Mesenchymal stem cell (in vitro differentiated cells and primary cell): ENCODE measurements at regions not wholly inside any gene's neighbourhood (a gene's known extent, or its start where the extent isn't known, plus 50 kb on each side); places are given as distances from the start of the nearest gene placed in this dataset.

Experiments
- DNase-seq: peaks from one replicate; pipeline ENCODE4 v3.0.0-alpha.2; 2013
- H2AFZ ChIP-seq: one replicate; pipeline ENCODE4 v1.6.1; 2013; ENCODE audit warnings: low read depth, mild to moderate bottlenecking, control low read depth, inconsistent platforms, low read length, moderate library complexity
- H2AK5ac ChIP-seq: 2 replicates; pipeline ENCODE4 v1.6.1; 2013; ENCODE audit warnings: low read length, moderate library complexity, mild to moderate bottlenecking, inconsistent platforms; ENCODE audit not compliant: severe bottlenecking
- H2BK120ac ChIP-seq: one replicate; pipeline ENCODE4 v1.6.1; 2013; ENCODE audit warnings: low read depth, mild to moderate bottlenecking, inconsistent platforms, low read length, moderate library complexity
- H2BK12ac ChIP-seq, 2 experiments: one replicate each; pipeline ENCODE4 v1.6.1; 2013; ENCODE audit warnings: inconsistent platforms in 2 of 2, low read length in 2 of 2, mild to moderate bottlenecking in 2 of 2, moderate library complexity in 2 of 2, control low read depth in 1 of 2
- H2BK15ac ChIP-seq: one replicate; pipeline ENCODE4 v1.6.1; 2013; ENCODE audit warnings: mild to moderate bottlenecking, low read depth, inconsistent platforms; ENCODE audit not compliant: poor library complexity, severe bottlenecking
- H2BK5ac ChIP-seq: 2 replicates; pipeline ENCODE4 v1.6.1; 2013; ENCODE audit warnings: low read depth, mild to moderate bottlenecking, low read length, control low read depth, inconsistent platforms; ENCODE audit not compliant: poor library complexity, severe bottlenecking
- H3K14ac ChIP-seq, 2 experiments: one replicate each; pipeline ENCODE4 v1.6.1; 2013; ENCODE audit warnings: inconsistent platforms in 2 of 2, low read length in 2 of 2, control low read depth in 1 of 2, mild to moderate bottlenecking in 1 of 2, moderate library complexity in 1 of 2
- H3K18ac ChIP-seq, 2 experiments: one replicate each; pipeline ENCODE4 v1.6.1; 2013; ENCODE audit warnings: inconsistent platforms in 2 of 2, low read length in 2 of 2, control low read depth in 1 of 2, low read depth in 1 of 2, mild to moderate bottlenecking in 1 of 2
- H3K23ac ChIP-seq, 2 experiments: one replicate each; pipeline ENCODE4 v1.6.1; 2013; ENCODE audit warnings: inconsistent platforms in 2 of 2, low read length in 2 of 2, mild to moderate bottlenecking in 2 of 2, moderate library complexity in 2 of 2, control low read depth in 1 of 2
- H3K27ac ChIP-seq: 2 replicates; pipeline ENCODE4 v1.5.1; 2013; ENCODE audit warnings: mild to moderate bottlenecking, moderate library complexity, low read length, control low read depth, inconsistent platforms; ENCODE audit not compliant: poor library complexity, severe bottlenecking
- H3K27me3 ChIP-seq, 2 experiments: 2 replicates each; pipeline versions ENCODE4 v1.6.1 to v1.7.0; 2013; ENCODE audit warnings: low read length in 2 of 2, mild to moderate bottlenecking in 2 of 2, moderate library complexity in 2 of 2, control low read depth in 1 of 2, inconsistent platforms in 1 of 2; ENCODE audit not compliant: control insufficient read depth in 1 of 2, insufficient read depth in 1 of 2
- H3K36me3 ChIP-seq, 2 experiments: 2 replicates each; pipeline versions ENCODE4 v1.6.1 to v1.7.0; 2013; ENCODE audit warnings: low read length in 2 of 2, control low read depth in 1 of 2, inconsistent platforms in 1 of 2, low read depth in 1 of 2, mild to moderate bottlenecking in 1 of 2; ENCODE audit not compliant: insufficient read depth in 2 of 2, control insufficient read depth in 1 of 2
- H3K4ac ChIP-seq, 2 experiments: one replicate each; pipeline ENCODE4 v1.6.1; 2013; ENCODE audit warnings: inconsistent platforms in 2 of 2, low read length in 2 of 2, mild to moderate bottlenecking in 2 of 2, moderate library complexity in 2 of 2, control low read depth in 1 of 2, low read depth in 1 of 2
- H3K4me1 ChIP-seq: 2 replicates; pipeline ENCODE4 v1.6.1; 2013; ENCODE audit warnings: low read depth, low read length, control low read depth; ENCODE audit not compliant: control insufficient read depth, insufficient read depth
- H3K4me2 ChIP-seq: 2 replicates; pipeline ENCODE4 v1.6.1; 2013; ENCODE audit warnings: low read length, mild to moderate bottlenecking, inconsistent platforms; ENCODE audit not compliant: poor library complexity, severe bottlenecking
- H3K4me3 ChIP-seq, 2 experiments: 2 replicates each; pipeline versions ENCODE4 v1.5.1 to v1.7.0; 2013; ENCODE audit warnings: low read length in 2 of 2, mild to moderate bottlenecking in 2 of 2, control low read depth in 1 of 2, low read depth in 1 of 2; ENCODE audit not compliant: insufficient read depth in 1 of 2
- H3K79me1 ChIP-seq: replicated peaks from 2 replicates; pipeline ENCODE4 v1.6.1; 2013; ENCODE audit warnings: mild to moderate bottlenecking, control low read depth, low read length, inconsistent platforms; ENCODE audit not compliant: poor library complexity, severe bottlenecking
- H3K9ac ChIP-seq: 2 replicates; pipeline ENCODE4 v1.7.0; 2013; ENCODE audit warnings: mild to moderate bottlenecking, low read length, moderate library complexity
- H3K9me3 ChIP-seq: 2 replicates; pipeline ENCODE4 v1.7.0; 2013; ENCODE audit warnings: mild to moderate bottlenecking, low read length; ENCODE audit not compliant: control insufficient read depth
- H4K8ac ChIP-seq: one replicate; pipeline ENCODE4 v1.6.1; 2013; ENCODE audit warnings: inconsistent platforms, mild to moderate bottlenecking, low read length, moderate library complexity
- H4K91ac ChIP-seq: one replicate; pipeline ENCODE4 v1.6.1; 2013; ENCODE audit warnings: mild to moderate bottlenecking, low read length, inconsistent platforms
- WGBS: methylation state at CpG from one replicate; pipeline ENCODE4 v1.1.7; 2013; ENCODE audit warnings: mixed read lengths; 5-methylcytosine and 5-hydroxymethylcytosine counted together

DNA sequence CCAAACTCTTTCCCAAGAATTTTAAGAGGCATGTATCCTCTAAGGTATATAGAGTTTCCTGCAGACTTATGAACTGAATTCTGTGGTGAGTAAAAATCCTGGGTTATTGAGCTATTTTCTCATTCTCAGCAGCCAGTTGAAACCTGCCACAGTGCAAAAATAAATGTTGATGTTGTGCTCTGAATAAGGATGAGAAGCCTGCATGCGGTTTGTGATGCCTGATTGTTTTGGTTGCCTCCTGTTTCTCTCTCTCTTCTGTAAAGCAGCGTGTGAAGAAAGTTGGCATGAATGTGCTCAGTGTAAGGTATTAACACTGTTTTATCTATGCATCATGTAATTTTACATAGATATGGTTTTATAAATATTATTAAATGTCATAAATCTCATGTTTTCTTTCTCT, 452.6 kb downstream of the CDH2 start:
- no peak overlapping the region for H3K23ac ChIP-seq

DNA sequence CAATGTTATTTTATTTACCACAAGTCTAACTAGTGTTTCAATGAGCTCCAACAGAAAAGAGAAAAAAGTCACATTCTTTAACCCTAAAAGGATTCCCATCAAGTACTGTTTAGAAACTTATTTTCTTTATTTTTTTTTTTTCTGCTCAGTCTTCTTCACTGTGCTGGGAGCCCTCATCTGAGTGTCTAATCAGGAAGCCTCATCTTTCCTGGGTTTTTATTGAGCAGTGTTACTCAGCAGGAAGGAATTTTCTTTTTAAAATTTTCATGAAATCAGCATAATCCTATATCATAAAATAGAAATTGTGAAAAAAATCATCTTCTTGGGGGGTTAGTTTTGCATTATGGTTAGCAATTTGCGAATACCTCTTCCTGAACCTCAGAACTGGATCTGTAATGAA, 453.8 kb downstream of the CDH2 start:
- H3K4me2 ChIP-seq: no peak overlapping the region
- no peaks in the 10 kb centered on the region for H3K36me3 ChIP-seq
- H3K4me1 ChIP-seq: no peaks in the 10 kb centered on the region
- no peak overlapping the region for H2BK5ac ChIP-seq
- H2BK120ac ChIP-seq: no peak overlapping the region
- H3K23ac ChIP-seq: no peak overlapping the region
- WGBS: 100% methylated on average over 1 of the region's 1 CpG
- no peak overlapping the region for H2BK15ac ChIP-seq
- H3K18ac ChIP-seq: no peak overlapping the region
- no peak overlapping the region for H3K14ac ChIP-seq
- no peak overlapping the region for H3K9ac ChIP-seq
- H3K79me1 ChIP-seq: no peaks in the 10 kb centered on the region
- no peak overlapping the region for H2AK5ac ChIP-seq
- H3K9me3 ChIP-seq: peaks cover 5% of the 10 kb centered on the region
- H3K4me3 ChIP-seq: no peak overlapping the region
- H4K8ac ChIP-seq: no peak overlapping the region
- no peak overlapping the region for H3K4ac ChIP-seq
- peak; percentile 8 for DNase-seq
- no peak overlapping the region for H2BK12ac ChIP-seq
- no peak overlapping the region for H4K91ac ChIP-seq
- no peak overlapping the region for H2AFZ ChIP-seq
- H3K27me3 ChIP-seq: no peaks in the 10 kb centered on the region
- no peak overlapping the region for H3K27ac ChIP-seq

More for the DNA sequence above, 452.6 kb downstream of the CDH2 start:
- H3K9ac ChIP-seq: no peak overlapping the region
- no peak overlapping the region for H2BK120ac ChIP-seq
- no peaks in the 10 kb centered on the region for H3K79me1 ChIP-seq
- no peak overlapping the region for H3K14ac ChIP-seq
- no peak overlapping the region for H2BK15ac ChIP-seq
- H3K9me3 ChIP-seq: peaks cover 11% of the 10 kb centered on the region
- H3K27ac ChIP-seq: no peak overlapping the region
- no peaks in the 10 kb centered on the region for H3K4me1 ChIP-seq
- no peak overlapping the region for H4K91ac ChIP-seq
- H2BK12ac ChIP-seq: no peak overlapping the region
- H3K4ac ChIP-seq: no peak overlapping the region
- H2BK5ac ChIP-seq: no peak overlapping the region
- no peak overlapping the region for H2AK5ac ChIP-seq
- H4K8ac ChIP-seq: no peak overlapping the region
- no peak overlapping the region for H3K4me3 ChIP-seq
- no peaks in the 10 kb centered on the region for H3K36me3 ChIP-seq
- no peak overlapping the region for H3K18ac ChIP-seq
- no peaks in the 10 kb centered on the region for H3K27me3 ChIP-seq
- no peak for DNase-seq
- 100% methylated on average over 1 of the region's 2 CpGs for WGBS
- no peak overlapping the region for H3K4me2 ChIP-seq
- H2AFZ ChIP-seq: no peak overlapping the region

DNA sequence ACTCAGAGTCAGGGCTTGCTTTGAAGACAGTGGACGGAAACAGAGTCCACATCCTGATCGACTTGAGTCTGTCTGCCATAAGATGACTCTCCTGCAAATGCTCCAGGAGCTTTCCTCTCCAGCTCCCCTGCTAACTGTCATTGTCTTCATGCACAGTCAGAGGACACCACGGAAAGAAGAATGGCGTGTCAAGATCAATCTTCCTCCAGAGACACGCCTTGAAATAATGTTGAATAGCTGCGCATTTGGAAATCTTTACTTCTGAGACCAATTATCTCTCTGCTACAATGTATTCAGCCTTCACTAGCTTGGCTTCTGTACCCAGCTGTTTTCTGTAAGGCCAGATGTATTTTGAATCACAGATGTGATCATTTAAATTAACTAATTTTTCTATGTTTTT, 457.2 kb downstream of the CDH2 start:
- H3K18ac ChIP-seq: no peak overlapping the region
- H2BK120ac ChIP-seq: no peak overlapping the region
- no peak overlapping the region for H3K4ac ChIP-seq
- no peak overlapping the region for H2BK5ac ChIP-seq
- H3K36me3 ChIP-seq: no peaks in the 10 kb centered on the region
- 92% methylated on average over 6 of the region's 6 CpGs for WGBS
- no peak overlapping the region for H2BK15ac ChIP-seq
- no peak overlapping the region for H4K8ac ChIP-seq
- H3K14ac ChIP-seq: no peak overlapping the region
- H3K4me2 ChIP-seq: no peak overlapping the region
- no peak overlapping the region for H4K91ac ChIP-seq
- no peaks in the 10 kb centered on the region for H3K4me1 ChIP-seq
- peaks cover 0 to 2% of the 10 kb centered on the region in 2 experiments for H3K27me3 ChIP-seq
- no peak overlapping the region for H2AK5ac ChIP-seq
- no peaks in the 10 kb centered on the region for H3K9me3 ChIP-seq
- H3K79me1 ChIP-seq: no peaks in the 10 kb centered on the region
- H3K4me3 ChIP-seq: no peak overlapping the region
- no peak for DNase-seq
- H2BK12ac ChIP-seq: no peak overlapping the region
- no peak overlapping the region for H2AFZ ChIP-seq
- H3K23ac ChIP-seq: no peak overlapping the region
- H3K27ac ChIP-seq: no peak overlapping the region
- no peak overlapping the region for H3K9ac ChIP-seq

DNA sequence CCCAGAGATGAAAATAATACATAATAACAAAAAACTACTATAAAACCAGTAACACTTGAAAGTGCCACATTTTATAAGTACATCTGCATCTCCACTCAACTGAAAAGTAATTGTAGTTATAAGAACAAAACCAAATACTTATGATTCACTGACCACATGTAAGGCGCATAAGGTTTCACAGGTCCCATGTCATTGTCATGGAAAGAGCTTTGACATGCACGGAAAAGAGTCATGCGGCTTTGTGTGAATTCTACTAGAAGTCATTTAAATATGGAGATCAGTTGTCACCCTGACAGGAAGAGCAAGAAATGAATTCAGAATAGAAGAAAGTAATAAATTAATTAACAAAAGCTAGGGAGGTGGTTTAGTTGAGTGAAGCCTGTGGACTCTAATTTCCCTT, 459.1 kb downstream of the CDH2 start:
- Histone ChIP-seq H3K4me1 (no peaks in the 10 kb centered on the region), H4K8ac (no peak overlapping the region), H3K36me3 (no peaks in the 10 kb centered on the region), H3K27ac (no peak overlapping the region), H3K14ac (no peak overlapping the region), H2AFZ (no peak overlapping the region), H2BK5ac (no peak overlapping the region), H3K18ac (no peak overlapping the region), H3K23ac (no peak overlapping the region), H3K27me3 (peaks cover 0 to 2% of the 10 kb centered on the region in 2 experiments), H3K4ac (no peak overlapping the region), H2BK12ac (no peak overlapping the region), H3K4me2 (no peak overlapping the region), H3K9me3 (no peaks in the 10 kb centered on the region), H4K91ac (no peak overlapping the region), H2BK120ac (no peak overlapping the region), H3K4me3 (no peak overlapping the region), H2BK15ac (no peak overlapping the region), H3K9ac (no peak overlapping the region), H2AK5ac (no peak overlapping the region), H3K79me1 (no peaks in the 10 kb centered on the region)
- no peak for DNase-seq
- WGBS: 93% methylated on average over 3 of the region's 3 CpGs
